ENCODE measurements at regions not wholly inside any gene's neighbourhood (a gene's known extent, or its start where the extent isn't known, plus 50 kb on each side); places are given as distances from the start of the nearest gene placed in this dataset.
"Not testable (repeated sequence)": the region's sequence is repeated elsewhere in the genome, so short reads cannot be mapped to it uniquely, and the experiment has no call there.

DNA sequence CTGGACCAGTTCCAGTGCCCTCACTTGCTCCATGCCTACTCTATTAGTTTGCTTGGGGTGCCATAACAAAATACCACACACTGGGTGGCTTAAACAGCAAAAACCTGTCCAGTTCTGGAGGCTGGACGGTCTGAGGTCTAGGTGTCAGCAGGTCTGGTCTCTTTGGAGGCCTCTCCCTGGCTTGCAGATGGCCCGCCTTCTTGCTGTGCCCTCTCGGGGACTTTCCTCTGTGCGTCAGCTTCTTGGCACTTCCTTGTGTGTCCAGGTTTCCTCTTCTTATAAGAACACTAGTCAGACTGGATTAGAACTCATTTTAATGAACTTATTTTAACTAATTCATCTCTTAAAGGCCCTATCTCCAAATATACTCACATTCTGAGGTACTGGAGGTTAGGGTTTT lies 97.2 kb downstream of the CARTPT start:
- H3K36me3 ChIP-seq (ENCODE audit: low read depth, missing control alignments), result no peaks in the 10 kb centered on the region
- H3K4me3 ChIP-seq, result no peak overlapping the region
- no peaks in the 10 kb centered on the region for H3K27me3 ChIP-seq
- TF ChIP-seq, protein P1, sequence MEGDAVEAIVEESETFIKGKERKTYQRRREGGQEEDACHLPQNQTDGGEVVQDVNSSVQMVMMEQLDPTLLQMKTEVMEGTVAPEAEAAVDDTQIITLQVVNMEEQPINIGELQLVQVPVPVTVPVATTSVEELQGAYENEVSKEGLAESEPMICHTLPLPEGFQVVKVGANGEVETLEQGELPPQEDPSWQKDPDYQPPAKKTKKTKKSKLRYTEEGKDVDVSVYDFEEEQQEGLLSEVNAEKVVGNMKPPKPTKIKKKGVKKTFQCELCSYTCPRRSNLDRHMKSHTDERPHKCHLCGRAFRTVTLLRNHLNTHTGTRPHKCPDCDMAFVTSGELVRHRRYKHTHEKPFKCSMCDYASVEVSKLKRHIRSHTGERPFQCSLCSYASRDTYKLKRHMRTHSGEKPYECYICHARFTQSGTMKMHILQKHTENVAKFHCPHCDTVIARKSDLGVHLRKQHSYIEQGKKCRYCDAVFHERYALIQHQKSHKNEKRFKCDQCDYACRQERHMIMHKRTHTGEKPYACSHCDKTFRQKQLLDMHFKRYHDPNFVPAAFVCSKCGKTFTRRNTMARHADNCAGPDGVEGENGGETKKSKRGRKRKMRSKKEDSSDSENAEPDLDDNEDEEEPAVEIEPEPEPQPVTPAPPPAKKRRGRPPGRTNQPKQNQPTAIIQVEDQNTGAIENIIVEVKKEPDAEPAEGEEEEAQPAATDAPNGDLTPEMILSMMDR (IDR thresholded peaks at IDR 0.05), result no peak
- no peak for TF ChIP-seq POLR2A (IDR thresholded peaks at IDR 0.05)
- no peak overlapping the region for H3K27ac ChIP-seq
- no peaks in the 10 kb centered on the region for H3K9me3 ChIP-seq
- WGBS, 2 donors, result 83 to 93% methylated on average over 4 of the region's 4 CpGs
- DNase-seq, result no peak
- H3K4me1 ChIP-seq, result no peaks in the 10 kb centered on the region
- intact Hi-C loops (cut with DNase I; ENCODE audit: low total_unique reads), result no loop called here

DNA sequence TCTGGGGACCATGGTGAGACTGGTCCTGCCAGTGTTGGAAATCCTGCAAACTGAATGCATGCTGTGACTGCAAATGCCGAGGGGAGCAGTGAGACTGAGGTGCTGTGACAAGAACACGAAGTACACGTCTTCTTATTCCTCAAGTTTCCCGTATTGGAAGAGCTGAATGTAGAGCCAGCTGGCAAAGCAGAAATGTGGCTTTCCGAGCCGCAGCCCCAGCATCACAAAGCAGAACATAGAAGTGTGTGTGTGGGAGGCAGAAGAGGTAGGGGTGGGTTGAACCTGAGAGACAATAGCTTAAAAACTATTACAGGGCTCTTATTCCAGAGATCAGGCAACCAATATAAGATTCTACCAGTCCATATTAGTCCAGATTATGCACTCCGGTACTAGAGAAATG lies 98.8 kb downstream of the CARTPT start:
- intact Hi-C loops (cut with DNase I; ENCODE audit: low total_unique reads), result no loop called here
- H3K27ac ChIP-seq, result no peak overlapping the region
- TF ChIP-seq, protein P1 (IDR thresholded peaks at IDR 0.05), result no peak
- H3K36me3 ChIP-seq (ENCODE audit: low read depth, missing control alignments), result no peaks in the 10 kb centered on the region
- no peaks in the 10 kb centered on the region for H3K9me3 ChIP-seq
- H3K27me3 ChIP-seq, result no peaks in the 10 kb centered on the region
- H3K4me3 ChIP-seq, result no peak overlapping the region
- no peaks in the 10 kb centered on the region for H3K4me1 ChIP-seq
- 76 to 92% methylated on average over 7 of the region's 7 CpGs for WGBS, 2 donors
- DNase-seq, result no peak

DNA sequence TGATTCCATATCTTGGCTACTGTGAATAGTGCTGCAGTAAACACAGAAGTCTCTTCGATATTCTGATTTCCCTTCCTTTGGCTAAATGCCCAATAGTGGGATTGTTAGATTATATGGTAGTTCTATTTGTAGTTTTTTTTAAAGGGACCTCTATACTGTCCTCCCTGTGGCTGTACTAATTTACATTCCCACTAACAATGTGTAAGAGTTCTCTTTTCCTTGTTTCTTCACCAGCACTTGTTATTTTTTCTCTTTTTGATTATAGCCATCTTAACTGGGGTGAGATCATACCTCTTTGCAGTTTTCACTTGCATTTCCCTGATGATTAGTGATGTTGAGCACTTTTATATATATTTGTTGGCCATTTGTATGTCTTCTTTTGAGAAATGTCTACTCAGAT lies 102.0 kb downstream of the CARTPT start:
- 83 to 86% methylated on average over 1 of the region's 1 CpG for WGBS, 2 donors
- H3K36me3 ChIP-seq (ENCODE audit: low read depth, missing control alignments), result no peaks in the 10 kb centered on the region
- no peak for TF ChIP-seq POLR2A (IDR thresholded peaks at IDR 0.05)
- TF ChIP-seq, protein P1 (IDR thresholded peaks at IDR 0.05), result no peak
- no peaks in the 10 kb centered on the region for H3K4me1 ChIP-seq
- no peaks in the 10 kb centered on the region for H3K27me3 ChIP-seq
- DNase-seq, result no peak
- no peak overlapping the region for H3K27ac ChIP-seq
- intact Hi-C loops (cut with DNase I; ENCODE audit: low total_unique reads), result no loop called here
- H3K9me3 ChIP-seq, result no peaks in the 10 kb centered on the region
- no peak overlapping the region for H3K4me3 ChIP-seq

DNA sequence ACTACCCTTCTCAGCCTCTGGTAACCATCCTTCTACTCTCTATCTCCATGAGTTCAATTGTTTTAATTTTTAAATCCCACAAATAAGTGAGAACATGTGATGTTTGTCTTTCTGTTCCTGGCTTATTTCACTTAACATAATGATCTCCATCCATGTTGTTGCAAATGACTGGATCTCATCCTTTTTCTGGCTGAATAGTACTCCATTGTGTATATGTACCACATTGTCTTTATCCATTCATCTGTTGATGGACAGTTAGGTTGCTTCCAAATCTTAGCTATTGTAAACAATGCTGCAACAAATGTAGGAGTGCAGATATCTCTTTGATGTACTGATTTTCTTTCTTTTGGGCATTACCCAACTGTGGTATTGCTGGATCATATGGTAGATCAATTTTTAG lies 103.0 kb downstream of the CARTPT start:
- H3K27ac ChIP-seq; H3K4me3 ChIP-seq; intact Hi-C loops (cut with DNase I; ENCODE audit: low total_unique reads); H3K4me1 ChIP-seq; H3K9me3 ChIP-seq; DNase-seq; H3K36me3 ChIP-seq (ENCODE audit: low read depth, missing control alignments); H3K27me3 ChIP-seq: not testable (repeated sequence)

DNA sequence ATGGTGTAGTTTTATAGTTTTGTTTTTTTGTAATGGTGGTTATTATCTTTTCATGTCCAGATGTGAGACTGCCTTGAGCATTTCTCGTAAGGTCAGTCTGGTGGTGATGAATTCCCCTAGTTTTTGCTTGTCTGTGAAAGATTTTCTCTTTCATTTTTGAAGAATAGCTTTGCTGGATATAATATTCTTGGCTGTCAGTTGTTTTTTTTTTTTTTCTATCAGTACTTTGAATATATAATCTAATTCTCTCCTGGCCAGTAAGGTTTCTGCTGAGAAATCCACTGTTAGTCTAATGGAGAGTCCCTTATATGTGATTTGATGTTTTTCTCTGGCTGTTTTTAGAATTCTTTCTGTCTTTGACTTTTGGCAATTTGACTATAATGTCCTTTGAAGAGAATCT lies 106.9 kb downstream of the CARTPT start:
- intact Hi-C loops (cut with DNase I; ENCODE audit: low total_unique reads), result no loop called here

More for the DNA sequence above, 106.9 kb downstream of the CARTPT start:
- Histone ChIP-seq H3K9me3 (no peaks in the 10 kb centered on the region), H3K4me3 (no peak overlapping the region), H3K27ac (no peak overlapping the region), H3K27me3 (no peaks in the 10 kb centered on the region), H3K4me1 (peaks cover 13% of the 10 kb centered on the region), H3K36me3 (ENCODE audit: low read depth, missing control alignments) (no peaks in the 10 kb centered on the region)
- 89 to 98% methylated on average over 1 of the region's 1 CpG for WGBS, 2 donors
- no peak for TF ChIP-seq POLR2A (IDR thresholded peaks at IDR 0.05)
- TF ChIP-seq, protein P1 (IDR thresholded peaks at IDR 0.05), result no peak
- DNase-seq, result no peak

Measured in testis (tissue), 2 donors.